HepG2 (cell line): ENCODE measurements at regions not wholly inside any gene's neighbourhood (a gene's known extent, or its start where the extent isn't known, plus 50 kb on each side); places are given as distances from the start of the nearest gene placed in this dataset.

Experiments
- BRF2 ChIP-seq: sonication (generic); formaldehyde crosslinking; IDR thresholded peaks from 2 replicates; pipeline ENCODE4 v1.8.1; 2022; ENCODE audit warnings: mild to moderate bottlenecking, missing genetic modification reagents
- CHD4 ChIP-seq: fragments of 200-600 bp; sonication (generic); IDR thresholded peaks from 2 replicates; pipeline ENCODE4 v1.7.0; 2017; ENCODE audit warnings: mild to moderate bottlenecking, low read length, borderline replicate concordance
- CTCF ChIP-seq: sonication (generic); formaldehyde crosslinking; IDR thresholded peaks from 2 replicates; pipeline ENCODE4 v1.5.0; 2020; ENCODE audit warnings: mild to moderate bottlenecking, missing genetic modification reagents, moderate library complexity
- MNT ChIP-seq: fragments of 450-650 bp; IDR thresholded peaks from 2 replicates; pipeline ENCODE4 v1.6.1; 2016
- NCOA1 ChIP-seq: sonication (generic); formaldehyde crosslinking; IDR thresholded peaks from 2 replicates; pipeline ENCODE4 v1.9.0; 2021; ENCODE audit warnings: missing genetic modification reagents
- SOX5 ChIP-seq: IDR thresholded peaks from 2 replicates; pipeline ENCODE4 v1.6.1; 2016; ENCODE audit warnings: borderline replicate concordance
- ZBTB1 ChIP-seq: sonication (generic); formaldehyde crosslinking; IDR thresholded peaks from 2 replicates; pipeline ENCODE4 v1.4.0; 2020; ENCODE audit warnings: missing genetic modification reagents, borderline replicate concordance
- ZBTB44 ChIP-seq: sonication (generic); formaldehyde crosslinking; IDR thresholded peaks from 2 replicates; pipeline ENCODE4 v1.4.0; 2020; ENCODE audit warnings: missing genetic modification reagents
- ZMYM2 ChIP-seq: sonication (generic); formaldehyde crosslinking; IDR thresholded peaks from 2 replicates; pipeline ENCODE4 v1.8.0; 2022; ENCODE audit warnings: mild to moderate bottlenecking, missing genetic modification reagents
- ZNF235 ChIP-seq: sonication (generic); formaldehyde crosslinking; IDR thresholded peaks from 2 replicates; pipeline ENCODE4 v1.8.1; 2023; ENCODE audit warnings: mild to moderate bottlenecking, missing genetic modification reagents, borderline replicate concordance
- ZNF331 ChIP-seq: sonication (generic); formaldehyde crosslinking; IDR thresholded peaks from 2 replicates; pipeline ENCODE4 v1.4.0; 2020; ENCODE audit warnings: missing genetic modification reagents

GRCh38 chr15:100806157-100806556 lies 73.5 kb upstream of the ALDH1A3 start:
- no peak for TF ChIP-seq MNT
- no peak for TF ChIP-seq NCOA1 (CRISPR knock-in tag)
- no peak for TF ChIP-seq ZBTB44 (CRISPR knock-in tag)
- no peak for TF ChIP-seq ZBTB1
- TF ChIP-seq BRF2 (CRISPR knock-in tag): no peak
- no peak for TF ChIP-seq CHD4
- no peak for TF ChIP-seq ZMYM2 (CRISPR knock-in tag)
- TF ChIP-seq CTCF (CRISPR knock-in tag): no peak
- TF ChIP-seq ZNF235 (CRISPR knock-in tag): no peak
- TF ChIP-seq ZNF331 (CRISPR knock-in tag): no peak
- TF ChIP-seq SOX5 (CRISPR knock-in tag): no peak
